ENCODE measurements at regions not wholly inside any gene's neighbourhood (a gene's known extent, or its start where the extent isn't known, plus 50 kb on each side); places are given as distances from the start of the nearest gene placed in this dataset.

DNA sequence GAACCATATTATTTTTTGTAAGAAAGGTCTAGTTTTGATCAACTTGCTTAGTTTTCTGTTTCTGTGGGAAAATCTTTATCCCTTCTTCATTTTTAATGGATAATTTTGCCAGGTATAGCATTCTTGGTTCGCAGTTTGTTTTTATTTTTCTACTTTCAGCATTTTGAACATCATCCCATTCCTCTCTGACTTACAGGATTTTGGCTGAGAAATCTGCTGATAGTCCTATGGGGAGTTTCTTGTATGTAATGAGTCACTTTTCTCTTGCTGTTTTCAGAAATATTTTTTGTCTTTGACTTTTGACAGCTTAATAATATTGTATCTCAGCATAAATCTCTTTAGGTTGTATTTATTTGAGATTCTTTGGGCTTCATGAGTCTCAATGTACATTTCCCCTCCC lies 389.1 kb downstream of the PBX1 start:
- no peak for DNase-seq (ENCODE audit: low spot score)

DNA sequence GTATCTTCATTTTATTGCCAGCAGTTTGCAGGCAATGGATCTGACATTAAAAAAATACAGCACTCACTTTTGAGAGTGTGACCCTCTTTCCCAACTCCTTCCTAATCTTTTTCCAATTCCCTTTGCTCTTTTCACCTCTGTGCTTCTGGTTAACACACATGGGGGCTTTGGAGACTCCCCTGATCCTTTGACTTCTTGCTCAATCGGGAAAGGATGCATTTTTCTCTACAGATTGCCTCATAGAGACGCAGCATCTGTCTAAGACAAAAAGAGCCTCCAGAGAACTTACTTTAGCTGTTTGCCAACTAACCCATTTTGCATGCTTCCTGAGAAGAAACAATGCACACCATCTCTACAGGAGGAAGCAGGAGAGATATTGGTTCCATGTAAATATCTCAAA lies 378.3 kb downstream of the PBX1 start:
- no peak for DNase-seq (ENCODE audit: low spot score)

DNA sequence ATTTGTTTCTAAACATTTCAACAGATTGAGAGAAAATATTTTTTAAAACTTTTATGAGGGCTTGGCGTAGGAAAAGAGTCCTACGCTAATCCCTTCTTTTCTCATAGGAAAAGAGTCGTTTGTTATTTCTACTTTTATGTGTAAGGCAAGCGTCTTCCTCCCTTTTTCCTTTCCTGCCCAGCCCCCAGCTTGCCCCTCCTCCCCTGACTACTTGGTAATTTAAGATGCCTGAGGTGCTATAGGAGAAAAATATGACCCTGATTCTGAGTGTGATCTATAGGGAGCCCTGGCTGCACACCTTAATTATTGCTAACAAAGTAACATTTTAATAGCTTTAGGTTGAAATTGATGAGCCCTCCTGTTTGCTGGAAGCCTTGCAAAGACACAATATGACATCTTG lies 373.6 kb downstream of the PBX1 start:
- no peak for DNase-seq (ENCODE audit: low spot score)

DNA sequence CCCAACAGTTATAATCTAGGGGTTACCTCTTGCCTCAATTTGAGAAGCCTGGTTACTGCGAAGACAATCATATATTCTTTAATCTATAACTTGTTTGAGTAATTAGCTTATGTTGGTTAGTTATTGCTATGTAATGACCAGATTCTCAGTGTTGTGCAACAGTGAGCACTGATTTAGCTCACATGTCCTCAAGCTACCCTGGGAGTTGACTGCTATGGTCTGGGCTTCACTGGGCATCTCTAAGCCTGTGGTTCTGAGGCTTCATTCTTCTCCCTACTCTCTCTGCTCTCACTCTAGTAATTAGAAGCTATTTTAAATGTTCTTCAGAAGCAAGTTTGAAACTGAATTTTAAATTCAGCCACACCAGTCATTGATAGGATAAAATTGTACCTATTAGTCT lies 371.8 kb downstream of the PBX1 start:
- DNase-seq (ENCODE audit: low spot score) = no peak

DNA sequence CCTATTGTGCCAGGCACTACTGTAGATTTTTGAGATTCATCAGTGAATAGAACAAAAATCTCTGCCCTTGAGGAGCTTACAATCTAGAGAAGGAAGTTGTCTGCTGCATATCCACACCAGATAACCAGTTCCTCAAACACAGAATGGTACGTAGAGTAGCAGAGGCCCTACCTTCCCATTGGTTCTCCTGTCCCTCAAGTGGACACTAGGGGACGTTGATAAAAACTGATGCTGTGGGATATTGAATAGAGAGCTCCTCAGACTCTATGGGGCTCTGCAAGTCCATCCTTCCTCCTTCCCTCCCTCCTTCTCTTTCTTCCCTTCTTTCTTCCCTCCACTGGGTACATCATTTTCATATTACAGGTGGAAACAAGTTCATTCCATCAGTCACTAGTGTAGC lies 371.3 kb downstream of the PBX1 start:
- DNase-seq (ENCODE audit: low spot score) = no peak

DNA sequence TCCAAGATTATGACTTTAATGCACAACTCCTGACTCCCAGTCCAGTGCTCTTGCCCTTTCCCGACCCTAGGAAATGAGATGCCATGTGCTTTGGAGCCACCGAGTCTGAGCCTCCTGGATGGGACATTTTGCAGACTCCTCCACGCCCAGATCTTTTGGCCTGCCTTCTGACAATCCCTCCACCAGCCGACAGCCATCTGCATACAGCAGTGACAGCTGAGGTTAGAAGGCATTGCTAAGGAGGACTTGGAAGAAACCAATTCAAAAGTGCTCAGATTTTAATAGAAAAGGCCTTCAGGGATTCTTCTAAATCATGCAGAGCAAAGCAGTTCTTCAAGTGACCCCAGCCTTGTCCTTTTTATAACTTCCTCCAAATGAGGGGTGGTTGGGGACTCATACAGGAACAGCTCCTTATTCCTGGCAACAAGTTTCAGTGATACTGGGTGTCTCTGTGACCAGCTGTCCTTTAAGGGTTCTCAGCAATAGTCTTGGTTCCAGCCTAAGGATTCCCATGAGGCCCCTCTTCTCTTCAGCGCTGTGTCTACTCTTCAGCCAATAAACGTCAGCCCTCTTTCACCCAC lies 369.3 kb downstream of the PBX1 start:
- no peak for DNase-seq (ENCODE audit: low spot score)

DNA sequence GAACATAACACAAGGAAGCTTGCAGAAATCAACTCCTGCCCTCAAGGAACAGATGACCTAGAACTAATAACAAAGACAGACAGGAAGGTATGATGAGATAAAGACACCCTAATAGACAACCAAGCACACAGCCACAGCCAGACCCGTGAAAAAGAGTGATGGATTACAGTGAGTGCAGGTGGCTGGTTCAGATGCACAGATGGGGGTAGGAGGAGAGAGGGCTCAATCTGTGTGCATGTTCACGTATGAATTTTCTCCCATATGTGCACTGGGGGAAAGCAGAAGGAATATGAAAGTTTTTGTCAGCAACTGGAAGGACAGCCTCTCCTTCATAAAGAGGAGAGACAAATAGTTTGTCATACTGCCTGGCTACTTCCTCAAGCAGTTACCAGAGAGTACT lies 367.1 kb downstream of the PBX1 start:
- DNase-seq (ENCODE audit: low spot score) = no peak

DNA sequence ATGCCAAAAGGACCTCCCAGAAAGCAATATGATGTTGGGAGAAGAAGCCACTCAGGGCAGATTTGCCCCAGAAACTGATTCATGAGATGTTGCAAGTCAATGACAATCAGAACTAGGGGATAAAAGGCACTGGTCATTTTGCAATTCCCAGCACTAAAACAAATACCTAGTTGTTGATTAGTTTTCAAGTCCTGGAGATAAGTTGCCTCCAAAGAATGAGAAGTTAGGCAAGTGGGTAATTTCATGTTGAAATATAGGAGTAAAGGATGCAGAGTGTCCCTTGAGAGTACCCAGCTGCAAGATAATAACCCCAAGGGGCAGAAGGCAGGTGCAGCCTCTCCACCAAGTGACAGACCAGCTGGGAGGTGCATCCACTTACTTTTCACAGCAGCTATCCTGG lies 363.6 kb downstream of the PBX1 start:
- DNase-seq (ENCODE audit: low spot score) = no peak

DNA sequence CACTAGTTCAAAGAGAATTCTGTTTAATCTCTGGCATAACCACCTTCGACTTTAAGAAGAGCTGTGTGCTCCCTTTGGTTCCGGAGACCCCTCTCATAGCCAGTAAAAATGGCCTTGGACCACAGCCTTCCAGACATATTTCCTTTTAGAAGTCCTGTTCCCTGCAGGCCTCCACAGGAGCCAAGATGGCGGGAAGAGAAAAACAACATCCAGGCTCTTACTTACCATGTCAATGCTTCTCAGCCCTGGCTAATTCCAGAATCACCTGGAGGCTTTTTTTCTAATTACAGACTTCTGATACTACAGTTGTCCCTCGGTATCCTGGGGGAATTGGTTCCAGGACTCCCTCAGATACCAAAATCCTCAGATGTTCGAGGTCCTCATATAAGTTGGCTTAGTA lies 362.5 kb downstream of the PBX1 start:
- no peak for DNase-seq (ENCODE audit: low spot score)

DNA sequence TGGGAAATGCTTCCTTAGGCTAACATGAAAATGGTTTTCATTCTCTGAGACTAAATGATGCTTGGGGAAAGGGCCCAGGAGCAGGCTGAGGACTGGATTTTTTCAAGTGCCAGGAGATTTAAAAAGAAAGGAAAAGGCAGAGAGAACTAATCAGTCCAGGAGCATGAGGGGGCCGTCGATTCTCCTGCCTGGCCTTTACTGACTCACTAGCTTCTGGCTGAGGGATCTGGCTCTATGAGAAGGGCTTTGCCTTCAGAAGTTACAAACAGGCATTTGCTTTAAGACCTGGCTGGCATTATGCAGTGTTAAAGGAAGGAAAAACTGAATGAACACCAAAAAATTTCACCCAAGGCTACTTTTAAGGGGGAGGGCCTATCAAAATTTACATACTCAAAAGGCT lies 359.2 kb downstream of the PBX1 start:
- no peak for DNase-seq (ENCODE audit: low spot score)

DNA sequence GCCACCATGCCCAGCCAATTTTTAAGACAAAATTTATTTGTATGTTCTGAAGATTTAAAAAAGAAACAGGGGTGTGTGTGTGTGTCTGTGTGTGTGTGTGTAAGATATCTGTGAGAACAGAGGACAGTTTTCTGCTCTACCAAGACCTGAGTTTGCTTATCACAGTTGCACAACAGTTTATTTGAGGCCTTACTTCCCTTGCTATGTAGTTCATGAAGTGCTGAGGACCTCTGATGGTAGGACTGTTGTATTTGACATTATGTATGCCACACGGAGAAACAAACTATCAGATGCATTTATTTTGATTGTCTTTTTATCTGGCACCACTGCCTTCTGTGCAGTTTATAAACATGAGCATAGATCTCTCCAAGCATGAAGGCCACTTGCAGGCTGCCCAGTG lies 355.2 kb downstream of the PBX1 start:
- no peak for DNase-seq (ENCODE audit: low spot score)

DNA sequence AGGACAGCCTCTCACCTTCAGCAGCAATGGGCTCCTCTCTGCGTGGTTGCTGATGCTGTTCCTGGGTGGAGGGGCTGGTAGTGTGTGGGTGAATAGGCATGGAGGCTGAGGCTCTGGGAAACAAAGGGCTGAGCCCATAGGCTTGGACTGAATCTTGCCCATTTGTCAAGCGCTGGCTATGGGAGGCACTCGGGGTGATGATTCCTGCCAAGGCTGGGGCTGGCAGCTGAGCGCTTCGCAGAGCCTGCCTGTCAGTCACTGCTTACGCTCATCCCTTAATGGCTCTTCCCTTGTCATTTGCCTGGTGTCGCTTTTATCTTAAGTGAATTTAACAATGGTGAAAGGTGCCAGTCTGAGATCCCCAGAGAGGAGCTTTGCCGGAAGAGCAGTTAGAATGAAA lies 353.3 kb downstream of the PBX1 start:
- no peak for DNase-seq (ENCODE audit: low spot score)

DNA sequence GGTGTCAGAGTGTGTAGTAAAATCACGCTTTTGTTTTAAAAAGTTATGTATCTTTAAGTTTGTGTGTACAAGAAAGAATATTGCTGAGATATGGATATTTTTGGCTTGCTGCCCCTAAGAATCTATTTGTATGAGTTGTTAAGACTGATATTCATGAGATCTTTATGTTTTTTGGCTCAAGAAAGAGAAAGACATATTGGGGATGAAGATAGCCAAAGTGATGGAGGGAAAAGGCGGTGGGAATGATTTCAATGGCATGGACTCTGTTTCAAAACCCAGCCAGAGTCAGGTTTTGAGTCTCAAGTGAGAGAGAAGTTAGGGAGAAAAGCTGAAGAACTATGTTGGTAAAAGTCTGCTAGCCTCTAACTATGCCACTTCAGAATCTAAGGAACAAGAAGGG lies 351.7 kb downstream of the PBX1 start:
- DNase-seq (ENCODE audit: low spot score) = no peak

DNA sequence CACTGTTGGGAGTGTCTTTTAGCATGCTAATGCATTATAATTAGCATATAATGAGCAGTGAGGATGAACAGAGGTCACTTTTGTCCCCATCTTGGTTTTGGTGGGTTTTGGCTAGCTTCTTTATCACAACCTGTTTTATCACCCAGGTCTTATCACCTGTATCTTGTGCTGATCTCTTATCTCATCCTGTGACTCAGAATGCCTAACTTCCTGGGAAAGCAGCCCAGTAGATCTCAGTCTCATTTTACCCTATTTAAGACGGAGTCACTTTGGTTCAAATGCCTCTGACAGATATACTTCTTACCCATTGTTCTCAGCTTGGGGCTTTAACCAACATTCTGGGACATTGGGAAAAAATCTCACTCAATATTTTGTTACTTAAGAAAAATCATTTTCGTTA lies 348.7 kb downstream of the PBX1 start:
- no peak for DNase-seq (ENCODE audit: low spot score)

DNA sequence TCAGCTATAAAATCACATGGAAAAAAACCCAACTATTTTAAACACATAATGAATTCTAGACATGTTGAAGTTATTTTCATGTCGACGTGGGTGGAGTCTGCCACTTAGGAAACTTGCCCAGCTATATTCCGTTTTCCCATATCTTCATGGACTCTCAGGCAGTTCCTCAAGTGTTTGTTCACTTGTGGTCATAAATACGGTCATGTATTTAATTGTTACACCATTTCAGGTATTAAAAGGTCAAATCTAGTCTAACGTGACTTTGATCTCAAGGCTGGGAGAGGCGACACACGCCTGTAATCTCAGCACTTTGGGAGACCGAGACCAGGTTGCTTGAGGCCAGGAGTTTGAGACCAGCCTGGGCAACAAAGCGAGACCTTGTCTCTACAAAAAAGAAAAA lies 346.9 kb downstream of the PBX1 start:
- no peak for DNase-seq (ENCODE audit: low spot score)

DNA sequence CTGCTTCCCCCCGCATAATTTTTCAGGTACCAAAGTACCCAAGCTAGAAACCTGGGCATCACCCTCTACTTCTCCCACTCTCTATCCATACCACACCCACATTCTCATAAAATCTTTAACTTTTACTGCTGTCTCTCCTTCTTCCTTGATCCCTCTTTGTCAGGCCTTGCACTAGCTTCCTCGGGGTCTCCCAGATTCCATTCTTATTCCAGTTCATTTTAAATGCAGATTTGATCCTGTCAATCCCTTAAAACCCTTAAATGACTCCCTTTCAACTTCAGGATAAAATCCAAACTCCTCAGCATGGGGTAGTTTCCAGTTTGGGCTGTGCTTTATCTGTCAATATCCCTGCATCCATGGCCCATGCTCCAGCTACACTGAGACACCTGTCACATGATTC lies 343.5 kb downstream of the PBX1 start:
- DNase-seq (ENCODE audit: low spot score) = no peak
